Stimulated activated CD4-positive, alpha-beta T cell treated with anti-CD3 and anti-CD28 coated beads, Interleukin-2, amount 100 ng/mL, for 4 hours (primary cell): ENCODE measurements at regions not wholly inside any gene's neighbourhood (a gene's known extent, or its start where the extent isn't known, plus 50 kb on each side); places are given as distances from the start of the nearest gene placed in this dataset.
"Not testable (repeated sequence)": the region's sequence is repeated elsewhere in the genome, so short reads cannot be mapped to it uniquely, and the experiment has no call there.

Experiments
- DNase-seq: peaks from one replicate; pipeline ENCODE4 v3.0.0-alpha.2; 2020; ENCODE audit warnings: low read depth

DNA sequence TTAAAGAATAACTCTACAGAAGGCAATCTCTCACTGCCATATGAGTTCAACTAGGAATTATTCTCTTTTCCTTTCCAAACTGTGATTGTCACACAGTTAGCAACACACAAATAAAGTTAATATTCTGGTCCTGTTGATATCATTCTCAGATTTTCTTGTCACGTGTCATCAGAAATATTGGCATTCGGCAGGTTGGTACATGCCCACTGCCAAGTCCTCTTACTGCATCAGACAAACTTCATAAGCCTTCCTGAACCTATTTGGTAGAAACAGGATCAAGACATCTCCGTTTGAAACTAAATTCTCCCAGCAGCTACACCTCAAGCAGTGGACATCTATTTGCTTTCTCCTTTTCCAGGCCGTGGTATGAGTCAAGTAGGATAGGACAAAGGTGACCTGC, 177.9 kb upstream of the SOX2 start:
- no peak for DNase-seq

DNA sequence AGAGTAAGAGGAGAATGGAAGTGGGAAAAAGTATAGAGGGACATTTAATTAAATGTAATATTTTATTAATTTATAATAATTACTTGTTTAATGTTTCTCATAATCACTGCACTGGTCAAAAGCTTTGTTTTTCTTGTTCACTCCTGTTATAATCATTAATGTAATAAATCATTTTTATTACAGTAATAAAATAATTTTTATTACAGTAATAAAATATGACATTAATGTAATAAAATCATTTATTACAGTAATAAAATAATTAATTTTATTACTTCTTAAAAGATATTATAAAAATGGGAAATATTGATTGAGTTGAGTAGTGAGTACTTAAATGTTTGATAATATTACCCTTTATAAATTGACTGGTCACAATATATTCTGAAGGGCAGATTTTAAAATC, 181.1 kb upstream of the SOX2 start:
- no peak for DNase-seq

DNA sequence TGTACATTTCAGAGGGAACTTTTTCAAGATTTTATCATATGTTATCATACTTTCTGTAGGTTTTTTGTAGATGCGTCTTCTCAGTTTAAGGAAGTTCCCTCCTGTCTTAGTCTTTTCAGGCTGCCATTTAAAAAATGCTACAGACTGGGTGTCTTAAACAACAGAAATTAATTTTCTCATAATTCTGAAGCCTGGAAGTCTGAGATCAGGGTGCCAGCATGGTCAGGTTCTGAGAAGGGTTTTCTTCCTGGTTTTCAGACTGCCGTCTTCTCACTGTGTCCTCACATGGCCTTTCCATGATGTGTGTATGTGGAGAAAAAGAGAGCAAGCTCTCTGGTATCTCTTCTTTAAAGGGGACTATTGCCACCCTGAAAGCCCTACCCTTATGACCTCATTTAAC, 189.9 kb upstream of the SOX2 start:
- DNase-seq: no peak

DNA sequence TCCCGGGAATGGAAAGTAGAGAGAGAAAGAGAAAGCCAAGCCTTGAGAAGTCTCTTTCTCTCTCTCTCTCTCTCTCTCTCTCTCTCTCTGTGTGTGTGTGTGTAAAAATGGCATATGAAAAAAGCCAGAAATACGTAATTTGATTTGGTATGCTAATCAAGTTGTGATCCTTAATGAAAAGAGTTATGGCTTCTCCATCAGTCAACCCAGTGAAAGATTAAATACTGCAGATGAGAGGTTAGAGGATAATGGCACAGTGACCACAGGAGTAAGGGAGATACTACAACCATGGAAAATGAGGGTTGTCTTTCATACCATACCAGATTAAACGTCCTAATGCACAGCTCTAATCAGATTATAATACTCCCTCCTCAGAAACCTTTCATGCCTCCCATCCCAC, 193.5 kb upstream of the SOX2 start:
- no peak for DNase-seq

DNA sequence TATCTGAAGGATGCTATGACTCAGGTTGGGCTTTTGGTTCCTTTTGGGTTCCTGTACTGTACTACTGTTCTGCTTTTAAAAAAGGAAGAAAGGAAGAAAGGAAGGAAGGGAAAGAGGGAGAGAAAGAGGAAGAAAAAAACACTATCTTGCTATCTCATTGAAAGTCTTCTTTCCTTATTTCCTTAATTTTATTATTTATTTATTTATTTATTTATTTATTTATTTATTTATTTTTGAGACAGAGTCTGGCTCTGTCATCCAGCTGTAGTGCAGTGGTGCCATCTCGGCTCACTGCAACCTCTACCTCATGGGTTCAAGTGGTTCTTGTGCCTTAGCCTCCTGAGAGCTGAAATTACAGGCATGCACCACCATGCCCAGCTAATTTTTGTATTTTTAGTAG, 198.9 kb upstream of the SOX2 start:
- no peak for DNase-seq

DNA sequence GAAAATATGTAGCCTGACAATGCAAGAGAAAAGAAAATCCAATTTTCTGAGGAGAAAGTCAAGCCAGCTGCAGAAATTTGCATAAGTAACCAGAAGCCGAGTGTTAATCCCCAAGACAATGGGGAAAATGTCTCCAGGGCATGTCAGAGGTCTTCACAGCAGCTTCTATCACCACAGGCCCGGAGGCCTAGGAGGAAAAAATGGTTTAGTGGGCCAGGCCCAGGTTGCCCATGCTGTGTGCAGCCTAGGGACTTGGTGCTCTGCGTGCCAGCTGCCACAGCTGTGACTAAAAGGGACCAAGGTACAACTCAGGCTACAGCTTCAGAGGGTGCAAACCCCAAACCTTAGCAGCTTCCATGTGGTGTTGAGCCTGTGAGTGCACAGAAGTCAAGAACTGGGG, 201.2 kb upstream of the SOX2 start:
- DNase-seq: no peak

DNA sequence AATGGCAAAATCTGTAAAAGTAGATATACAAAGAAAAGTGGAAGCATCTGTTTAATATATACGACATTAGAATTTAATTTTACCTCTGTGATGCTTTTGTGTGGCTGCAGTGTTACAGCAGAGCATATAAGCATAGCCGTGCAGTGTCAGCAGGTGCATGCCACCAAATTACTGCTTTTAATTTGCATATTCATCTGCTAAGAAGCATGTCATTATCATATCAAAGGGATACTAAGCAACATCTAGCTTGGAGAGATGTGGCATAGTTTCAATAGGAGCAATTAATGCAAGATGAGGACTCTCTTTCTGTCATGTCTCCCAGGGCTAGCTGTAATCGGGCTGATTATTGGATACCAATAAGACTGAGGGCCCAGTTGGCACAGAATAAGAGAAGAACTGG, 214.4 kb upstream of the SOX2 start:
- no peak for DNase-seq

DNA sequence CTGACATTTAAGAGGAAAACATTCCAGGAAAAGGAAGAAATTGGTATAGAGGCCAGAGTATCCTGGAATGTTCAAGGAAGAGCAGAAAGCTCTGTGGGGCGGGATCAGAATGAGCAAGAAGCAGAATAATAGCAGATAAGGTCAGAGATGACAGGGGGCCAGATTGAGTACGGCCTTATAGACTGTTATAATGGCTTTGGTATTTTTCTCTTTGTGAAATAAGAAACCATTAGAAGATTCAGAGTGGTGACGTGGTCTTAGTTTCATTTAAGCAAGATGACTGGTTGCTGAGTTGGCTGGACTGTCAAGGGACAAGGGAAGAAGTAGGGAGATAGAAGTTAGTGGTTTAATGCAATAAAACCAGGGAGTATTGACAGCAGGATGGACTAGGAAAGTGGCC, 218.3 kb upstream of the SOX2 start:
- DNase-seq: no peak

DNA sequence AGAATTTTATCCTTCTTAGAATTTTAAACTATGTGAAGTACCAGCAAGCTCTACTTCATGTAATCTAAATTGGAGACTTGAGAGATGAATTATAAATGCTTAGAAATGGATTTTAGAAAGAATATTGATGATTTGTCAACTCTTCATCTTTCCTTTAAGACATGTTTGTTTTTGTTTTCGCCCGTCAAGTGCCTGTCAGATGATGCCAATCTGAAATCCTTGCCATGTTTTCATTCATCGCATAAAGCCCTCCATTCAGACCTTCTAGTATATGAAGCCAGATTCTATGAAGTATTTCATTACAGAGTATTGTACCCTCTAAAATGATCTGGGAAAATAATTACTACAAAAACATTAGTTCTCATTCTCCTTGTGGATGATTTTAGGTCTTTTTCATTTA, 223.2 kb upstream of the SOX2 start:
- DNase-seq: no peak

DNA sequence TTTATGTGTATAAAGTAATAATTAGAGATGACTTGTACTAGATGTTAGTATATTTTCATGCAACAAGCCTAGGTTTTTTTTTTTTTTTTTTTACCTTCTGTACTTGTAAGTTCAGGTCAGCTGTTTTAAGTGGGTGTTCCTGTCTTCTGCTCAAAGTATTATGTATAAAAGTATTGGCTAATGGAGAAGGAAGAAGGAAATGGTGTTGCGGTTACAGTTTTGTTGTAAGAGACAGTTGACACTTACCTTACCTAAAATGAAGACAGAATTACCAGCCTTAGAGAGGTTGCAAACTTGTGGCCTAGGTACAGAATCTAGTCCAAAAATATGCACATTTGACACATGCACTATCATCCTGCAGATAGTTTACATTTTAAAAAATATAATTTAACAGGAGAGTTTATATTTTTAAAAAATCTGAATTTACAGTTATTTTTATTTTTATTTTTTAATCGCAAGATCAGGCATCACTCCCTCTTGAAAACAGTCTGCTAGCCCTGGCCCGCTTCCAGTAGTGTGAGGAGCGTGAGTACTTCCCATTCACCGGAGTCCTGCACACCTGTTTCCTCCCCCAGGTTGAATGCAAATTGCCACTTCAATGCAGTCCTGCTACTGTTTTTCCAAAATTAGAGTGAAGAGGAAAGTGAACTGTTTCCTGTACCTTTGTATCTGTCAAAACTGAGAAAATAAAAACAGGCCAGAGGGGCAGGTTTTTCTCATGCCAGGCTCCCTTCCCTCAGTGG, 224.3 kb upstream of the SOX2 start:
- DNase-seq: no peak

DNA sequence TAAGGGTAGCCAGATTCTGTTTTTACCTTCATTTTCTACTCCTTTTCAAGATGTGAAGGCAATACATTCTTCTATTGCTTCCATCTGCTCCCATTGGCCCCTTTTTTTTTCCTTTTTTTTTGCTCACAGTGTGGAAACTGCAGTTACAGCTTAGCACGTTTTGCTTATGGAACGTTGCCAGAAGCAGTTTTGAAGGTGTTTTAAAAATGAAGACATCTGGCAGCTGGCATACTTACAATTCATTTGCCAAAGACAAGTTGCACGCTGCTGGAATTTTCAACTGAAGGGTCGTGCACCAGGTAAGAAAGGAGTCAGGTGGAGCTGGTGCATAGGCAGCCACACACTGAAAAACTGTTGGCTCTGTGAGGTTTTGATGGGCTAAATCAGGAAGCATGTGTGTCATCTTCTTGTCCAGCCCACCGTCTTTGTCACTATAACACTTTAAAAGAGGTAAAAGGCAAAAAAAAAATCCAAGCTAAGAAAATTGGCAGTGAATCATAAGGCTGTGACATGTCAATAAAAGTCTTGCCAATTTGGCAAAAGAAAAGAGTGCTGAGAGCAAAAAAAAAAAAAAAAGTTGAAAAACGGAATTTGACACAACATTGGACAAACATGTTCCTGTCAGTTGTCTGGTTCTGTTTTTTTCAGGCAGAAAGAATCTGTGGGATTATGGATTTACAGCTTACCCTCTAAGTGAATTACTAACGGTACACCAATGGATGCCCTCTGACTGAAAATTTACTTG, 225.4 kb upstream of the SOX2 start:
- DNase-seq: no peak

DNA sequence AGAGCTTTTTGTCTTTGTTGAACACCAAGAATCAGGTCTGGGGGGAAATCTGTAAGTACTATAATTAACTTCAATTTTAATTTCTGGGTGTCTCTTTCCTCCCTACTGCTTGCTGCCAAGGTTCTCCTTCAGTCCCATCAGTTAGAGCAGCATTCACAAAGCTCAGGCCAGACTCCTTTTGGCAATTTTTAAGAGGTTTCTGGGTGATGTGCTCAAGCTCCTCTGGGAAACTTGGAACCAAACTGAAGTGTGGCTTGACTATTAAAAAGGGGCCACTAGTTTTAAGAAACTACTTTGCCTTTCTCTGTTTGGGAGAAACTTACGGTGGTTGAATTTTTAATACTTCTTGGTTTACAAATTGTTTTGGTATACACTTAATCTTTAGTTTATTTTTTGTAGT, 227.7 kb upstream of the SOX2 start:
- DNase-seq: no peak

DNA sequence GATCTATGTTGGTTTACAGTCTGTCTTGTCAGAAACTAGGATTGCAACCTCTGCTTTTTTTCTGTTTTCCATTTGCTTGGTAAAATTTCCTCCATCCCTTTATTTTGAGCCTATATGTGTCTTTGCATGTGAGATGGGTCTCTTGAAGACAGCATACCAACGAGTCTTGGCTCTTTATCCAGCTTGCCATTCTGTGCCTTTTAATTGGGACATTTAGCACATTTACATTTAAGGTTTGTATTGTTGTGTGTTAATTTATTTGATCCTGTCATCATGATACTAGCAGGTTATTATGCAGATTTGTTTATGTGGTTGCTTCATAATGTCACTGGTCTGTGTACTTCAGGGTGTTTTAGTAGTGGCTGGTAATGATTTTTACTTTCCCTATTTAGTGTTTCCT, 236.6 kb upstream of the SOX2 start:
- DNase-seq: not testable (repeated sequence)

DNA sequence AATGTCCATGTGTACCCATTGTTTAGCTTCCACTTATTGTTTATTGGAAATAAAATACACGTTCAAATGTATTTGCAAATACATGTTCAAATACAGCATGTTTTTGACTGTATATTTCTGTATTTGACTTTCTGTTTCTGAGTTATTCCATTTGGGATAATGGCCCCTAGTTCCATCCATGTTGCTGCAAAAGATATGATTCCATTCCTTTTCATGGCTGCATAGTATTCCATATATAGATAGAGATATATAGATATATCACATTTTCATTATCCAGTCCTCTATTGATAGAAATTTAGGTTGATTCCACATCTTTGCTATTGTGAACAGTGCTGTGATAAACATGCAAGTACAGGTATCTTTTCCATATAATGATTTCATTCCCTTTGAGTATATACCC, 241.4 kb upstream of the SOX2 start:
- DNase-seq: no peak

DNA sequence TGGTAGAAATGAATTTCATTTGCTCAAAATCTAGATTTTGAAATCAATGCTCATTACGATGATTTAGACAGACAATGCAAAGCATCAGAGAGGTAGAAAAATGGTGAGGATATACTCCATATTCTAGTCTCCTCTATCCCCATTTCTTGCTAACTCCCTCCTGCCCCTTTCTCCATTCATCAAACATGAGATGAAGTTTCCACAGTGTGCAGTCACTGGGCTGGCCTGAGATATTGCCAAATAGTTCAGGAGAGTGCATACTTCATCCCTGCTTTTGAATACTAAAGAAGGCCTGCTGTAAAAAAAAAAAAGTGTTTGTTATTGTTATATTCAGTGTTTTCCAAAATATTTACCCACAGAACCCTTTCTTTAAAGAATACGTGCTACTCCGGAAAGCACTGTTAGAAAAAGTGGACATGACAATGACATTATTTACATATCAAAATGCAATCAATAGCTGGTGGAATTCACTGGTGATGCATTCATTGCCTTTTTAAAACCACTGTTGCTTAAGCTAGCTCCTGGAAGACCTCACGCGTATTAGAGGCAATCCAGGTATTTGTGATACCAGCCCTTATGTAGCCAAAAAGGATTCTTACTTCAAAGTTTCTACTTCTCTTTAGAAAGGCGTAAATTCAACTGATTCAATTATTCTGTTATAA, 247.6 kb upstream of the SOX2 start:
- no peak for DNase-seq

DNA sequence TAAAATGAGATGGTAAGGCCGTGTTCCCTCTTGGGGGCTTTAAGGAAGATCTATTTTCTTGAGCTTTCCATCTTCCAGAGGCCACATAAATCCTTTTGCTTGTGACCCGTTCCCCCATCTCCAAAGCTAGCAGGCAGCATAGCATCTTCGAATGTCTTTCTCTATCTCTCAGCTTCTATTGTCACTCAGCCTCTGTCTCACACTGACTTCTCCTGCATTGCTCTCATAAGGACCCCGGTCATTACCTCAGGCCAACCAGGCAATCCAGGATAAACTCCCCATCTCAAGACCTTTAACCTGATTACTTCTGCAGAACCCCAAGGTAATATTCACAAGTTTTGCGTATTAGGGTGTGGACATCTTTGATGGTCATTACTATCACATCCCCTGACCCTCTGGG, 250.3 kb upstream of the SOX2 start:
- DNase-seq: no peak

DNA sequence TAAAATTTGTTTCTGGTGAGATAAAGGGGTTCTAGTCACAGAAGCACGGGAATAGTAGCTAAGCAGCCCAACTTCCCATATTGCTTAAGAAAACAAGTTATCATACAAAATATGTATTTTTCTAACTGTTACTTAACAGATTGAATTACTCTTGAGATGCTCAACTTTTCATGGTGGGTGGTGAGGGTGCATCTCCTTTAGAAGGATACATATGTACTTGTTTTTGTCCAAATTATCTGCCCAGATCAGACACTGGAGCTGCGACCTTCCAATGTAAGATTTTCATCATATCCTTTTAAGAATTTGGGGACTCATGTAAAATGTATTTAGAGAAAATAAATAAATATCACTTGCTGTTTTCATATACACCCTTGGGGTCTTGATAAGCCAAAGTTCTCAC, 252.2 kb upstream of the SOX2 start:
- no peak for DNase-seq

DNA sequence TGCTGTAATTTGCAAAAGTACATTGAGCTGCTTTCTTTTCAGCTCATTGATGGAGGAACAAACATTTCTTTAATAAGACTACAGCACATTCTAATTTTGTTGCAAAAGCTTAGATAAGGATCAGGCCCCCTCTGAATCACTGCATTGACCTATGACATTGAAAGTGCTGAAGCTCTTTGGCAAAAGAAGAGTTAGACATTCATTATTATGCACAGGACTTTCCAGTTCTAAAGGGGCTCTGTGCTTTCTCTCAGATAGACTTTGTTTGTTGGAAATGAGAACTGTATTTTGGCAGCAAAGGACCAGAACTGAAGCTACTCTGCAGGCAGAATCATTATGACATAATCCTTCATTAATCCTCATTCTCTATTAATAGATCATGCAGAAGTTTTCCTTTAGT, 252.9 kb upstream of the SOX2 start:
- DNase-seq: no peak

DNA sequence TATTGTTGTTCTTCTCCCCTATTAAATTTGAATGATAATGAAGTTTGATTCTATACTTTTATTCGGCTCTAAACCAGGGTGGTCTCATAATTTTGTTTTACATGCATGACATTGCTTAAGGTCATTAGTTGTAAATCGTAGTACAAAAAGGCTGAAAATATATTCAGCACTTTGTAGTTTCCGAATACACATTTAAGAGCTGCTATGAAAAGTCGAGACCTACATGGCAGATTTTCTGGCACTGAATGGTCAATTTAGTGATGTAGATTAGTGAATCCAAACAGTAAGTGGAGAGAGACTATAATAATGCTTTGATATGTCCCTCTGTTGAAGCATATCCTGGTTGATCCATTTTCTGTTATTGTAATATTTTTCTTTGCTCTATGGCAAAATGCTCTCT, 254.0 kb upstream of the SOX2 start:
- DNase-seq: no peak

DNA sequence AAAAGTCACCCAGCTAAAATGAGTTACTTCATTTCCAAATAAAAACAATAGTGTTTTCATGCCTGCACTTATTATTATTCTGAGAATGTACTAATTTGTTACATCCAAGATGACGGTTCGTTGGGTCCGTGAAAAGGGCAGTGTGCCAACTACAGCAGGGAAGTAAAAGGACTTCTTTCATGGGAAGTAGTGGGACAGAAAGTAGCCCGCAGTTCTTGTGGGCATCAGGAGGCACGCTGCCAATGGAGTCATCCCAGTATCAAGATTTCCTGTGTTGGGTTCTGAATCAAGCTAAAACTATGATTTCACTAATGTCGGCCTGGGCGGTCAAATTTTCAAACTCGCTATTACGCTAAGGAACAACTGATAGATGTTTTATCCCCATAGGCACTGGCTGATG, 254.5 kb upstream of the SOX2 start:
- DNase-seq: no peak

DNA sequence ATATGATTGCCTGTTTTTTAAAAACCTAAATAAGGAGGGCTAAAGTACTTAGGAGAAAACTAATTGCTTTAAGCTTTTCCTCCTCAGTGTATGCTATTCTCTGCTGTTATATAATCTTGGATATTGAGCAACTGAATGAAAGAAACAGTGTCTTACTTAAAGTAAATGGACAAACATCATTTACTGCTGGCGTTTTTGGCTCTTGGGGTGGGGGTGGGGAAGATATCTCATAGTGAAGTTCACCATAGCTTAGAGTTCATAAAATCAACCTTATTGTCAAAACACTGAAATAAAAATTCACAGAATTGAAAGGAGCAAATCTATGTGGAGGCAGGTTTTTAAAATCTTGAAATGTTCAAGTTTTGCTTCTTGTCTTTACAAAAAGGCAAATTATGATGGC, 256.4 kb upstream of the SOX2 start:
- no peak for DNase-seq

DNA sequence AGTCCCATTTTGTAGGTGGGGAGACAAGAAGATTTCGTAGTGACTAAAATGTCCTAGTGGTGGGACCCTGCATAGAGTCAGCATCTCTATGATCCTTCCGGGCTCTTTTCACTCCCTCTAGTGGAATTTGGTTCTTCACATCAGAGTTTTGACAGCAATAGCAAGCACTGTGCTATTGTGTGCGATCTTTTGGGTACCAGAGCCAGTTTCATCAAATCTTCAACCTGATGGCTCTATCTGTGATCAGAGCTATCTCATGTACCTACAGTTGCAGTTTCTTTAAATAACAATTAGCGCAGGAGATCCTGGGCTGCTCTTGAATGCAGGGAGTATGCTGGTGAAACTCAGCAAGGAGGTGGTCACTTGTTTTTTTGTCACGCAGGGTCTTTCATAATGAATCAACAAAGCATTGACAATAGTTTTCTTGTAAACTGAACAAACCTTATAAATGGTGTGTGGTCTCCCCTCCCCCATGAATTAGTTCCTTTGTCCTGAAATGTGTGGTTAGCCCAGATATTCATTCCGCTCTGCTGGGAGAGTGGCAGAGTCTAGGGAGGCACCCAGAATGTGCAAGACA, 257.2 kb upstream of the SOX2 start:
- no peak for DNase-seq

DNA sequence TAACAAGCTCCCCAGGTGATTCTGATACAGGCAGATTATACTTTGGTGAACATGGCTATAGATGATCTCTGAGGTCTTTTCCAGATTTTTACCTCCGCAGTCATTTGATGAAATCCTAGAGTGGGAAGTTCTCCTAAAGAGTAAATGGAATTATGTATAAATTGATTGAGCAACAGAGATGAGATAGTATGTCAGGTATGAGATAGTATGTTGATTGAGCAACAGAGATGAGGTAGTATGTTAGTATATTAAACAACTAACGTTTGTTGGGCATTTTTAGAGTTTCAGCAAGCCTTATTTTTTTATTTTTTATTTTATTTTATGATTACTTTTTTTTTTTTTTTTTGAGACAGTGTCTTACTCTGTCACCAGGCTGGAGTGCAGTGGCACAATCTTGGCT, 265.0 kb upstream of the SOX2 start:
- DNase-seq: no peak
